ENCODE measurements at regions not wholly inside any gene's neighbourhood (a gene's known extent, or its start where the extent isn't known, plus 50 kb on each side); places are given as distances from the start of the nearest gene placed in this dataset.

DNA sequence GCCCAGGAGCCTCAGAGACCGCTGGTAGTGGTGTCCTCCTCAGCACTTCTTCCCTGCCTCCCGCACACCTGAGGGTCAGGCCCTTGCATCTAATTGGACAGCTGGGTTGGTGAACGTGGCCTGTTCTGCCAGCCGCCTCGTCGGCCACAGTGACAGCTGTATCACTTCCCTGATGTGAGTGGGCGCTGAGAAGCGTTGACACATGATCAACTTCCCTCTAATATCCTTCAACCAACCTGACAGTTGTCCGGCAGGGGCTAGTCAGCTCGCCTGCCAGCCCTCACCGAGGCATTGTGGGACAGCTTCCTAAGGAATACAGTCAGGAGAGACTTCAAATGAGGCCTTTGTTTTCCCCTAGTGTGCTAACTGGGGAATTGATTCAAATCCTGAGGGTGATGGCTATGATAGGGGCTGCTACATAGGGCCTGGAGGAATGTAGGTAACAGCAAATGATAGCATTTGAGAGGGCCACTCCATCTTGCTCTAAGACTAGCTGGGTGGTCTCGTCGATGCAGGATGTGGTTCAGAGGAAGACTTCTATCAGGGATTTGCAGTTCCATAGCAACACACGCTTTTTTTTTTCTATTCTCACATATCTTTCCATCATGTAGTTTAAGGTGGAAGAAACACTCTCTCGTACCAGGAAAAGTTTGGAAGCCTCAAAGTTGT, 230.8 kb downstream of the TSHZ3 start:
- DNase-seq: peak in 2 of 3 donors; percentile 2 to 26
- Histone ChIP-seq H4K20me1 (ENCODE audit: insufficient read depth, low read length) (no peaks in the 10 kb centered on the region), H3K27me3 (ENCODE audit: control insufficient read depth in 2 of 2, insufficient read depth in 2 of 2, low read length in 2 of 2) (no peaks in the 10 kb centered on the region), H3K4me2 (replicated peaks; ENCODE audit: extremely low read depth, low read length, poor library complexity, severe bottlenecking) (no peak overlapping the region), H2AFZ (ENCODE audit: insufficient read depth, low read depth, low read length, poor library complexity, severe bottlenecking) (no peak overlapping the region), H3K79me2 (ENCODE audit: insufficient read depth, low read length) (no peaks in the 10 kb centered on the region), H3K9ac (ENCODE audit: insufficient read depth, low read length, poor library complexity, severe bottlenecking) (no peak overlapping the region), H3K27ac (ENCODE audit: low read depth in 1 of 2, low read length in 2 of 2) (no peak overlapping the region), H3K9me3 (replicated peaks in 1 of 2; ENCODE audit: control insufficient read depth in 1 of 2, insufficient read depth in 1 of 2, low read length in 2 of 2) (no peaks in the 10 kb centered on the region), H3K36me3 (replicated peaks in 1 of 2; ENCODE audit: control insufficient read depth in 1 of 2, insufficient read depth in 2 of 2, low read length in 2 of 2) (no peaks in the 10 kb centered on the region), H3K4me1 (ENCODE audit: control insufficient read depth in 1 of 2, insufficient read depth in 2 of 2, low read length in 2 of 2) (no peaks in the 10 kb centered on the region), H3K4me3 (replicated peaks in 1 of 3; ENCODE audit: low read depth in 2 of 3, low read length in 3 of 3) (no peak overlapping the region)
- H3K27ac Mint-ChIP-seq: no peak overlapping the region
- 25% methylated on average over 8 of the region's 15 CpGs for WGBS (ENCODE audit: insufficient coverage)
- no peaks in the 10 kb centered on the region for H3K36me3 Mint-ChIP-seq
- TF ChIP-seq, protein P1, sequence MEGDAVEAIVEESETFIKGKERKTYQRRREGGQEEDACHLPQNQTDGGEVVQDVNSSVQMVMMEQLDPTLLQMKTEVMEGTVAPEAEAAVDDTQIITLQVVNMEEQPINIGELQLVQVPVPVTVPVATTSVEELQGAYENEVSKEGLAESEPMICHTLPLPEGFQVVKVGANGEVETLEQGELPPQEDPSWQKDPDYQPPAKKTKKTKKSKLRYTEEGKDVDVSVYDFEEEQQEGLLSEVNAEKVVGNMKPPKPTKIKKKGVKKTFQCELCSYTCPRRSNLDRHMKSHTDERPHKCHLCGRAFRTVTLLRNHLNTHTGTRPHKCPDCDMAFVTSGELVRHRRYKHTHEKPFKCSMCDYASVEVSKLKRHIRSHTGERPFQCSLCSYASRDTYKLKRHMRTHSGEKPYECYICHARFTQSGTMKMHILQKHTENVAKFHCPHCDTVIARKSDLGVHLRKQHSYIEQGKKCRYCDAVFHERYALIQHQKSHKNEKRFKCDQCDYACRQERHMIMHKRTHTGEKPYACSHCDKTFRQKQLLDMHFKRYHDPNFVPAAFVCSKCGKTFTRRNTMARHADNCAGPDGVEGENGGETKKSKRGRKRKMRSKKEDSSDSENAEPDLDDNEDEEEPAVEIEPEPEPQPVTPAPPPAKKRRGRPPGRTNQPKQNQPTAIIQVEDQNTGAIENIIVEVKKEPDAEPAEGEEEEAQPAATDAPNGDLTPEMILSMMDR (IDR thresholded peaks at IDR 0.05): no peak
- H3K9me3 Mint-ChIP-seq: no peaks in the 10 kb centered on the region
- H3K4me3 Mint-ChIP-seq: no peak overlapping the region
- H3K4me1 Mint-ChIP-seq: no peaks in the 10 kb centered on the region
- H3K27me3 Mint-ChIP-seq (ENCODE audit: low read depth in 3 of 3): peaks cover 1 to 8% (median 7%) of the 10 kb centered on the region in 3 donors
- intact Hi-C loops (cut with micrococcal nuclease): no loop called here

DNA sequence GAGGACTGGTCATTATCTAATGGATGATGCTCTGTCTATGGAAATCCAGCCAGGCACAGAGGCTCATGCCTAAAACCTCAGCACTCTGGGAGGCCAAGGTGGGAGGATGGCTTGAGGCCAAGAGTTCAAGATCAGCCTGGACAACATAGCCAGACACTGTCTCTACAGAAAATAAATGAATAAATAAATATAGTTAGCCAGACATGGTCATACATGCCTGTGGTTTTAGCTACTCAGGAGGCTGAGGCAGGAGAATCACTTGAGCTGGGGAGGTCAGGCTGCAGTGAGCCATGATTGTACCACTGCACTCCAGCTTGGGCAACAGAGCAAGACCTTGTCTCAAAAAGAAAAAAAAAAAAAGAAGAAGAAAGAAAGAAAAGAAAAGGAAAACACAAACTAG, 234.7 kb downstream of the TSHZ3 start:
- H3K4me3 Mint-ChIP-seq: no peak overlapping the region
- no peak overlapping the region for H3K27ac ChIP-seq (ENCODE audit: low read depth in 1 of 2, low read length in 2 of 2)
- no peak for DNase-seq
- TF ChIP-seq, protein P1 (IDR thresholded peaks at IDR 0.05): no peak
- H3K9ac ChIP-seq (ENCODE audit: insufficient read depth, low read length, poor library complexity, severe bottlenecking): no peak overlapping the region
- intact Hi-C loops (cut with micrococcal nuclease): no loop called here
- no peak overlapping the region for H3K4me3 ChIP-seq (replicated peaks in 1 of 3; ENCODE audit: low read depth in 2 of 3, low read length in 3 of 3)
- H3K36me3 Mint-ChIP-seq: no peaks in the 10 kb centered on the region
- H3K4me1 ChIP-seq (ENCODE audit: control insufficient read depth in 1 of 2, insufficient read depth in 2 of 2, low read length in 2 of 2): peaks cover 1 to 3% of the 10 kb centered on the region in 2 donors
- H3K79me2 ChIP-seq (ENCODE audit: insufficient read depth, low read length): no peaks in the 10 kb centered on the region
- H3K4me1 Mint-ChIP-seq: peaks cover 3% of the 10 kb centered on the region
- H4K20me1 ChIP-seq (ENCODE audit: insufficient read depth, low read length): no peaks in the 10 kb centered on the region
- no peaks in the 10 kb centered on the region for H3K9me3 ChIP-seq (replicated peaks in 1 of 2; ENCODE audit: control insufficient read depth in 1 of 2, insufficient read depth in 1 of 2, low read length in 2 of 2)
- no peaks in the 10 kb centered on the region for H3K27me3 ChIP-seq (ENCODE audit: control insufficient read depth in 2 of 2, insufficient read depth in 2 of 2, low read length in 2 of 2)
- no peak overlapping the region for H3K4me2 ChIP-seq (replicated peaks; ENCODE audit: extremely low read depth, low read length, poor library complexity, severe bottlenecking)
- no peak overlapping the region for H3K27ac Mint-ChIP-seq
- no peaks in the 10 kb centered on the region for H3K36me3 ChIP-seq (replicated peaks in 1 of 2; ENCODE audit: control insufficient read depth in 1 of 2, insufficient read depth in 2 of 2, low read length in 2 of 2)
- no peak overlapping the region for H2AFZ ChIP-seq (ENCODE audit: insufficient read depth, low read depth, low read length, poor library complexity, severe bottlenecking)
- no peaks in the 10 kb centered on the region for H3K9me3 Mint-ChIP-seq
- H3K27me3 Mint-ChIP-seq (ENCODE audit: low read depth in 3 of 3): peaks cover 4 to 14% (median 12%) of the 10 kb centered on the region in 3 donors
